MCF 10A (cell line): ENCODE measurements at regions not wholly inside any gene's neighbourhood (a gene's known extent, or its start where the extent isn't known, plus 50 kb on each side); places are given as distances from the start of the nearest gene placed in this dataset.
"Not testable (repeated sequence)": the region's sequence is repeated elsewhere in the genome, so short reads cannot be mapped to it uniquely, and the experiment has no call there.

ENCODE experiments used
- BruUV-seq: library from RNA; stranded (reverse); fragments of 400-500 nt; replicated peaks from 2 replicates; lab custom pipeline; 2021; lab: Mats Ljungman, UMichigan
- CTCF ChIA-PET: fragments of 300-600 bp; sonication (Branson Sonifier 250); formaldehyde crosslinking; extraction: SDS; loops from one replicate; lab custom pipeline; 2021; ENCODE audit warnings: antibody characterized with exemption, inconsistent platforms; lab: Yijun Ruan, JAX
- POLR2A ChIA-PET: fragments of 300-600, 350-650 bp; sonication (Branson Sonifier 250); formaldehyde crosslinking; extraction: SDS; loops from one replicate; lab custom pipeline; 2020; ENCODE audit warnings: antibody characterized with exemption, inconsistent platforms; lab: Yijun Ruan, JAX
- DNase-seq: peaks from one replicate; pipeline ENCODE4 v3.0.0-alpha.2; 2018; ENCODE audit not compliant: unreplicated experiment
- H3K27ac Mint-ChIP-seq: one replicate; pipeline ENCODE4 v1.8.0; 2022; ENCODE audit warnings: mild to moderate bottlenecking, low read depth, mixed read lengths; ENCODE audit not compliant: unreplicated experiment
- H3K27me3 Mint-ChIP-seq: one replicate; pipeline ENCODE4 v1.8.0; 2022; ENCODE audit warnings: mixed read lengths; ENCODE audit not compliant: insufficient read depth, unreplicated experiment
- H3K36me3 Mint-ChIP-seq: one replicate; pipeline ENCODE4 v1.8.0; 2022; ENCODE audit warnings: mild to moderate bottlenecking, moderate library complexity, mixed read lengths; ENCODE audit not compliant: insufficient read depth, unreplicated experiment
- H3K4me1 Mint-ChIP-seq: one replicate; pipeline ENCODE4 v1.8.0; 2022; ENCODE audit warnings: mixed read lengths; ENCODE audit not compliant: insufficient read depth, unreplicated experiment
- H3K4me3 Mint-ChIP-seq: one replicate; pipeline ENCODE4 v1.8.0; 2022; ENCODE audit warnings: mild to moderate bottlenecking, moderate library complexity, mixed read lengths; ENCODE audit not compliant: unreplicated experiment
- H3K9me3 Mint-ChIP-seq: one replicate; pipeline ENCODE4 v1.8.0; 2022; ENCODE audit warnings: mixed read lengths; ENCODE audit not compliant: unreplicated experiment
- intact Hi-C: fragments of 100-400 bp; cut with micrococcal nuclease; formaldehyde crosslinking; loops from 2 replicates; pipeline ENCODE4 v1.14.1; 2022
- TF ChIP-seq, protein P1 (sequence below): fragments of 200-600 bp; IDR thresholded peaks from one replicate; pipeline ENCODE4 v1.8.0; 2022; ENCODE audit warnings: antibody characterized with exemption, mild to moderate bottlenecking; ENCODE audit not compliant: unreplicated experiment

DNA sequence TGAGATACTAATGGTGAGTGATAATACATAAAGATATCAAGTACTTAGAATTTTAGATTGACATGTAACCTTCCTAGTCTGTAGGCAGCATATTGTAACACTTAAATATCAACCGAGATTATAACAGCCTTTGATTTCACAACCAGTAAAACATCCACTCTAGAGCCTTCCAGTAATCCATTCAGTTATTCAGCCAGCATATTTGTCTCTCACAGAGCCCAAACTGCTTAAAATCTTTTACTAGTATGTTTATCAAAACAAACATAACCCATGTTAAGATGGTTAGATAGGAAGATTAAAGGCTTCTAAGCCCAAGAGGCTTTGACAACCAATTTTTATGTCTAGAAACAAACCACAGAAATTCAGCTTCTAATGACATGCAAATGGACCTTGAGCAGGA is 177.9 kb upstream of the FST start:
- peaks cover 11% of the 10 kb centered on the region for H3K9me3 Mint-ChIP-seq
- H3K36me3 Mint-ChIP-seq, result no peaks in the 10 kb centered on the region
- CTCF ChIA-PET, result no interaction called here
- no peak overlapping the region for H3K27ac Mint-ChIP-seq
- peaks cover 17% of the 10 kb centered on the region for H3K4me1 Mint-ChIP-seq
- POLR2A ChIA-PET, result interaction anchor here (0.6 to 1.4 kb wide), 5 partner anchors 11 to 1649 kb away, joined by 3 to 6 read pairs (median 3); no protein-coding TSS in a partner anchor
- H3K4me3 Mint-ChIP-seq, result no peak overlapping the region
- DNase-seq, result no peak
- H3K27me3 Mint-ChIP-seq, result no peaks in the 10 kb centered on the region
- TF ChIP-seq, protein P1, sequence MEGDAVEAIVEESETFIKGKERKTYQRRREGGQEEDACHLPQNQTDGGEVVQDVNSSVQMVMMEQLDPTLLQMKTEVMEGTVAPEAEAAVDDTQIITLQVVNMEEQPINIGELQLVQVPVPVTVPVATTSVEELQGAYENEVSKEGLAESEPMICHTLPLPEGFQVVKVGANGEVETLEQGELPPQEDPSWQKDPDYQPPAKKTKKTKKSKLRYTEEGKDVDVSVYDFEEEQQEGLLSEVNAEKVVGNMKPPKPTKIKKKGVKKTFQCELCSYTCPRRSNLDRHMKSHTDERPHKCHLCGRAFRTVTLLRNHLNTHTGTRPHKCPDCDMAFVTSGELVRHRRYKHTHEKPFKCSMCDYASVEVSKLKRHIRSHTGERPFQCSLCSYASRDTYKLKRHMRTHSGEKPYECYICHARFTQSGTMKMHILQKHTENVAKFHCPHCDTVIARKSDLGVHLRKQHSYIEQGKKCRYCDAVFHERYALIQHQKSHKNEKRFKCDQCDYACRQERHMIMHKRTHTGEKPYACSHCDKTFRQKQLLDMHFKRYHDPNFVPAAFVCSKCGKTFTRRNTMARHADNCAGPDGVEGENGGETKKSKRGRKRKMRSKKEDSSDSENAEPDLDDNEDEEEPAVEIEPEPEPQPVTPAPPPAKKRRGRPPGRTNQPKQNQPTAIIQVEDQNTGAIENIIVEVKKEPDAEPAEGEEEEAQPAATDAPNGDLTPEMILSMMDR, result no peak
- intact Hi-C loops, result loop anchor here (5.0 kb wide), 3 partner anchors 40 to 115 kb away; no protein-coding TSS in a partner anchor
- BruUV-seq, result no TSS peak

DNA sequence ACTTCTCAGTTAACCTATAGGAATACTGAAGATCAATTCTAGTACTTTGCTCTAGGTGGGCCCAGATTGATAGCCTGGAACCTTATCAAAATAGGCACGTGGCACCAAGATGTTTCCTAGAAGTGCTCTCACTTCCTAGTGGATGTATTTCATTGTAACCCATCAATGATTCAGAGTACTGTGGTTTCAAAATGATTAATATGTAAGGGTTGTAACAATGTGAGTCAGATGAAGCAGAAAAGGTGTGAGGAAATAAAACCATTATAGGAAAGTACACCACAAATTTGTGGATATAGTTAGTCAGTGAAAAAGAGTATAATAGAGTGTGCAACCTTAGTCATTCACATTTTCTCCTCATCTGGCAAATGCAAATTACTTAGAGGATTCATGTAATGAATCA is 177.3 kb upstream of the FST start:
- Mint-ChIP-seq H3K27ac (no peak overlapping the region), H3K27me3 (no peaks in the 10 kb centered on the region), H3K36me3 (no peaks in the 10 kb centered on the region), H3K4me3 (no peak overlapping the region), H3K4me1 (peaks cover 17% of the 10 kb centered on the region), H3K9me3 (peaks cover 17% of the 10 kb centered on the region)
- intact Hi-C loops, result loop anchor here (1.0 to 5.0 kb wide), 4 partner anchors 39 to 127 kb away; no protein-coding TSS in a partner anchor
- CTCF ChIA-PET, result no interaction called here
- peak; percentile 80 for DNase-seq
- TF ChIP-seq, protein P1, result no peak
- no TSS peak for BruUV-seq
- POLR2A ChIA-PET, result interaction anchor here (0.7 to 1.4 kb wide), 3 partner anchors 12 to 23 kb away, joined by 3 to 4 read pairs (median 3); no protein-coding TSS in a partner anchor

DNA sequence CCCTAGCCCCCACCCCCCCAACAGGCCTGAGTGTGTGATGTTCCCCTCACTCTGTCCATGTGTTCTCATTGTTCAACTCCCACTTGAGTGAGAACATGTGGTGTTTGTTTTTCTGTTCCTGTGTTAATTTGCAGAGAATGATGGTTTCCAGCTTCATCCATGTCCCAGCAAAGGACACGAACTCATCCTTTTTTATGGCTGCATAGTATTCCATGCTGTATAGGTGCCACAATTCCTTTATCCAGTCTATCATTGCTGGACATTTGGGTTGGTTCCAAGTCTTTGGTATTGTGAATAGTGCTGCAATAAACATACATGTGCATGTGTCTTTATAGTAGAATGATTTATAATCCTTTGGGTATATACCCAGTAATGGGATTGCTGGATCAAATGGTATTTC is 175.1 kb upstream of the FST start:
- H3K36me3 Mint-ChIP-seq, BruUV-seq, intact Hi-C loops, POLR2A ChIA-PET, H3K27ac Mint-ChIP-seq, H3K27me3 Mint-ChIP-seq, DNase-seq, CTCF ChIA-PET, H3K4me3 Mint-ChIP-seq: not testable (repeated sequence)
- Mint-ChIP-seq H3K9me3 (peaks cover 27% of the 10 kb centered on the region), H3K4me1 (peaks cover 17% of the 10 kb centered on the region)

DNA sequence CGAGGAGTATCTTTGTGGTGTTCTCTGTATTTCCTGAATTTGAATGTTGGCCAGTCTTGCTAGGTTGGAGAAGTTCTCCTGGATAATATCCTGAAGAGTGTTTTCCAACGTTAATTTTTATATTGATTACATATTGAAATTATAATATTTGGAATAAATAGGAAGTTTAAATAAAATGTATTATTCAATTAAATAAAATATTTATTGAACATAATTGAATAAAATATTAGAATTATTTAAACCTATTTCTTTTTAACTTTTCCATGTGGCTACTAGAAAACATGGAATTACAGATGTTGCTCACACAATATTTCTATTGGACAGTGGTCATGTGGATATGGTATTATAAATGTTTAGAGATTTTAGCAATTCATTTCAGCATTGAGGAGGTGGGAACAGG is 170.8 kb upstream of the FST start:
- H3K27ac Mint-ChIP-seq, result no peak overlapping the region
- BruUV-seq, result no TSS peak
- TF ChIP-seq, protein P1, result no peak
- no peaks in the 10 kb centered on the region for H3K27me3 Mint-ChIP-seq
- ChIA-PET CTCF (no interaction called here), POLR2A (no interaction called here)
- H3K9me3 Mint-ChIP-seq, result peaks cover 28% of the 10 kb centered on the region
- no peaks in the 10 kb centered on the region for H3K36me3 Mint-ChIP-seq
- intact Hi-C loops, result no loop called here
- no peaks in the 10 kb centered on the region for H3K4me1 Mint-ChIP-seq
- H3K4me3 Mint-ChIP-seq, result no peak overlapping the region
- no peak for DNase-seq

DNA sequence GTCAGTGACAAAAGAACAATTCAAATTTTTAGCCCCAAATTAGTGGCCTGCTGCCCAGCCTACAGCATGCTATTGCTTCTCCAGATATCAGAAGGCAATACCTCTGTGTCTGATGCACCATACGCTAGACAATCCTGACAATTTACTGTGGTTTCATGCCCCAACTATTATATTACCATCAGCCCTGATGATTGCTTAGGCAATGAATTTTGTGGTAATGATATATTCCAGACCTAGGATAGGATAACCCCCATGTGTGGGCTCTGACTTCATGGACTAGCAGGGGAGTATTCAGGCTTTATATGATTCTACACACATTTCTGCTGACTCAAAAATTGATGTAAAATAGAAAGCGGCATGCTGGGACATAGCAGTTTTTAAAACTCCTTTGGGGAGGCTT is 168.7 kb upstream of the FST start:
- intact Hi-C loops, result no loop called here
- POLR2A ChIA-PET, result no interaction called here
- TF ChIP-seq, protein P1, result no peak
- Mint-ChIP-seq H3K4me1 (no peaks in the 10 kb centered on the region), H3K9me3 (peaks cover 36% of the 10 kb centered on the region), H3K27me3 (no peaks in the 10 kb centered on the region), H3K4me3 (no peak overlapping the region), H3K27ac (no peak overlapping the region), H3K36me3 (no peaks in the 10 kb centered on the region)
- no peak for DNase-seq
- BruUV-seq, result no TSS peak
- CTCF ChIA-PET, result interaction anchor here (1.2 kb wide), 1 partner anchor 24 kb away, joined by 3 read pairs; no protein-coding TSS in a partner anchor
